NB4 (cell line): ENCODE measurements at regions not wholly inside any gene's neighbourhood (a gene's known extent, or its start where the extent isn't known, plus 50 kb on each side); places are given as distances from the start of the nearest gene placed in this dataset.

ENCODE experiments used
- MYC ChIP-seq: IDR thresholded peaks from 2 replicates; pipeline ENCODE4 v1.6.1; 2011; ENCODE audit warnings: low read depth, low read length
- POLR2A ChIP-seq: IDR thresholded peaks from 2 replicates; pipeline ENCODE4 v1.6.1; 2011; ENCODE audit warnings: mild to moderate bottlenecking; ENCODE audit not compliant: insufficient read length; ENCODE audit errors: extremely low read depth
- TF ChIP-seq, protein P1 (sequence below): IDR thresholded peaks from one replicate; pipeline ENCODE4 v1.5.1; 2012; ENCODE audit warnings: low read depth, low read length

GRCh38 chr6:82567621-82568020, 204.0 kb downstream of the TPBG start:
- TF ChIP-seq, protein P1, sequence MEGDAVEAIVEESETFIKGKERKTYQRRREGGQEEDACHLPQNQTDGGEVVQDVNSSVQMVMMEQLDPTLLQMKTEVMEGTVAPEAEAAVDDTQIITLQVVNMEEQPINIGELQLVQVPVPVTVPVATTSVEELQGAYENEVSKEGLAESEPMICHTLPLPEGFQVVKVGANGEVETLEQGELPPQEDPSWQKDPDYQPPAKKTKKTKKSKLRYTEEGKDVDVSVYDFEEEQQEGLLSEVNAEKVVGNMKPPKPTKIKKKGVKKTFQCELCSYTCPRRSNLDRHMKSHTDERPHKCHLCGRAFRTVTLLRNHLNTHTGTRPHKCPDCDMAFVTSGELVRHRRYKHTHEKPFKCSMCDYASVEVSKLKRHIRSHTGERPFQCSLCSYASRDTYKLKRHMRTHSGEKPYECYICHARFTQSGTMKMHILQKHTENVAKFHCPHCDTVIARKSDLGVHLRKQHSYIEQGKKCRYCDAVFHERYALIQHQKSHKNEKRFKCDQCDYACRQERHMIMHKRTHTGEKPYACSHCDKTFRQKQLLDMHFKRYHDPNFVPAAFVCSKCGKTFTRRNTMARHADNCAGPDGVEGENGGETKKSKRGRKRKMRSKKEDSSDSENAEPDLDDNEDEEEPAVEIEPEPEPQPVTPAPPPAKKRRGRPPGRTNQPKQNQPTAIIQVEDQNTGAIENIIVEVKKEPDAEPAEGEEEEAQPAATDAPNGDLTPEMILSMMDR: no peak
- TF ChIP-seq POLR2A: no peak
- TF ChIP-seq MYC: no peak
